Tibial nerve (tissue), 3 donors: ENCODE measurements at regions not wholly inside any gene's neighbourhood (a gene's known extent, or its start where the extent isn't known, plus 50 kb on each side); places are given as distances from the start of the nearest gene placed in this dataset.

Experiments used
- CTCF ChIP-seq, 5 experiments: fragments of 200-600 bp in 3 of 5; fragments of 450-650 bp in 2 of 5; sonication (generic) in 3 of 5; IDR thresholded peaks; one replicate each; pipeline ENCODE4 v1.5.1; 2016 to 2019; ENCODE audit warnings: antibody characterized with exemption in 5 of 5, mild to moderate bottlenecking in 3 of 5, moderate library complexity in 2 of 5
- POLR2A ChIP-seq, 2 donors: fragments of 450-650 bp; IDR thresholded peaks; one replicate each; pipeline ENCODE4 v1.6.1; 2017; ENCODE audit warnings: antibody characterized with exemption in 2 of 2, mild to moderate bottlenecking in 2 of 2, moderate library complexity in 2 of 2

GRCh38 chr15:70236341-70237086 is 138.8 kb upstream of the TLE3 start:
- TF ChIP-seq CTCF (IDR thresholded peaks at IDR 0.05) (no peak), POLR2A (IDR thresholded peaks at IDR 0.05) (no peak)
